Skin of body (tissue), 1 donor: ENCODE measurements at regions not wholly inside any gene's neighbourhood (a gene's known extent, or its start where the extent isn't known, plus 50 kb on each side); places are given as distances from the start of the nearest gene placed in this dataset.

Experiments used
- DNase-seq: peaks from one replicate; lab custom pipeline; 2025; lab: John Stamatoyannopoulos, UW

DNA sequence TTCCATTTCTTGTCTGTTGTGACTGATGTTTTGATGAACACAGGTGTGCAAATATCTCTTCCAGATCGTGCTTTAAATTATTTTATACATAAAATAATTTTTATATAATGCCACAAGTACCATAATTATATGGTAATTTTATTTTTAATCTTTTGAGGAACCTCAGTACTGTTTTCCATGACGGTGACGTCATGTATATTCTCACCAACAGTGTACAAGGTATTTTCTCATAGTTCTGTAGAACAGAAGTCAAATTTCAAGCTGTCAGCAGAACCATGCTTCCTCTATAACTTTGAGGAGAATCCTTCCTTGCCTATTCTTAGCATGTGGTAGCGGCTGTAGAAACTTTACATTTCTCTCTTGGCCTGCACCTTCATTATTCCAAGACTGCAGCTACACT lies 349.4 kb upstream of the GYPC start:
- no peak for DNase-seq

DNA sequence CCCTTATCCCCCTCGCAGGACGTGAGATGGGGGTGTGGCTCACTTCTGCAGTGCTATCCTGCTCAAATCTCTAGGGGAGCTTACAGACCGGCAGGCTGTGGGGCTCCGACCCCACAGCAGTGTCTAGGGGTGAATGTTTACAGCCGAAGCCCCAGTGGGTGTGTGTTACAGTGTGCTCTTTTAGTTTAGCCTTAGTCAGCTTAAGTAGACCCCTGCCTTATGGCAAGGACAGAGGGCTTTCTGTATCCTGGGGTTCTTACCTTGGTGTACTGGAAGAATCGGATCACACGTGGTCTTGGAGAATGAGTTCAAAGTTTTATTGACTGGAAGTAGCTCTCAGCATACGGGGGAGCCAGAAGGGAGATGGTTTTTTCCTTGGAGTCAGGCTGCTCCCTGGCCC lies 348.2 kb upstream of the GYPC start:
- DNase-seq, result no peak

DNA sequence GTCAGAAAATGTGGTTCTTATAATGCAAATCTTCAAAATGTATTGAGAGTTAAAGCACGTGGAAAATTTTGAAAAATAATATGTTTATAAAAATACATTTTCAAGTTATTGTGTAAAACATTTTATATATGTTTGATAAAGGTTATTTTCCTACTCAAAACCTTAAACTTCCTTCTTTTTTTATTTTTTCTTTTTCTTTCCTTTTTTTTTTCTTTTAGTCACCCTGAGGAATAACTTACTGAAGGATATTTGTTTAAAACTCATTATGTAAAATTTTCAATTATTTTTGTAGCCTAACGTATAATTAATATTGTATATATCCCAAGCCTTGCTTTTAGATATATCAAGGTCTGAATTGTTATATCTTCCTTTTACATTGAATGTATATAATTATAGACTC lies 346.8 kb upstream of the GYPC start:
- no peak for DNase-seq

DNA sequence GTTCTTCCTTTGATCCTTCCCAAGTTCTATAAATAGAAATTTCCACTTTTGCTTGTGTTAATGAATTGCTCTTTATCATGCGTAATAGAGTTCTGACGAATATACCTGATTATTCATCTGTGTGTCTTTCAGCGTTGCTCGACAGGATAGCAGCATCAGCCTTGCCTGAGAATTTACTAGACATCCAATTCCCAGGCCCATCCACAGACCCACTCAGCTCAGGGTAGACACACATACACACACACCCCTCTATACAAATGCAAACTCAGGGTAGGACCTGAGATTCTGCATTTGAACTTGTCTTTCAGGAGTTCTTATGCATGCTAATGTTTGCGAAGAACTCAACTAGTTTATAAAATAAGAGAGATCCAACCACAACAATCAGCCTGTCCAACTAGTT lies 343.4 kb upstream of the GYPC start:
- DNase-seq, result no peak

DNA sequence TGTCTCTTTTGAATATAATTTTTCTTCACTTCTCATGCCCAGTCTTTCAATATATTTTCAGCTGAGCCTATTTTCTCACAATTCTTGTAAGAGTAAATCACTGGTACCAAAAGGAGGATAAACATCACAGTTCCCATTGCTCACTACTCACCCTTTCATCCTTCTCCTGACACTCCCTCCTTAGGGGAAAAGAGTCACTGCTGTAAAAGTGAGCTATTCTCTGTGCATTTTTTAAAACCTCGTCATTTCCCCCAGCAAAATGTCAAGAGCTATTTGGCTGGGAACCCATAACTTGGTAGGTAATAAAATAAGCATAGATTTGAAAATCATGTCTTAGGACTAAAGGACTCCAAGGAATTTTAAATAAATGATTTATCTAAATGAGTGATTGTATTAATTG lies 340.1 kb upstream of the GYPC start:
- no peak for DNase-seq

DNA sequence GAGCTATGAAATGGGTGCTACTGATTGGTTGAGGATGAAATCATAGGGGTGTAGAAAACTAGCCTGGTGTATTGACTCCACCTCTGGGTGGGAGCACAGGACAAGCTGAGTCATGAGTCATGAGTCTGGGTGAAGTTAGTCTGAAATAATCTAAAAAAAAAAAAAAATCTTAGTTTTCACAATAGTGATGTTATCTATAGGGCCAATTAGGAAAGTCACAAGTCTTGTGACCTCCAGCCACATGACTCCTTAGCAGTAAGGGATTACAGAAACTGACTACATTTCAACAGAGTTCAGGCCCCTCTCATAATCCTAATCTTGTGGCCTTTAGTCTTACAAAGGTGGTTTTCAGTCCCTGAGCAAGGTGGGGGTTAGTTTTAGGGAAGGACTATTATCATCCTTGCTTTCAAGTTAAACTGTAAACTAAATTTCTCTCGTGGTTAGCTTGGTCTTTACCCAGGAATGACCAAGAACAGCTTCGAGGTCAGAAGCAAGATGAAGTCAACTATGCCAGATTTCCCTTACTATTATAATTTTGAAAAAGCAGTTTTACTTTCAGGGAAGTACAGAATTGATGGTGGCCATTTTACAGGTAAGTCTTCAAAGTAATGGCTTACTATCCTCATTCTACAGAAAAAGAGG lies 338.0 kb upstream of the GYPC start:
- no peak for DNase-seq

DNA sequence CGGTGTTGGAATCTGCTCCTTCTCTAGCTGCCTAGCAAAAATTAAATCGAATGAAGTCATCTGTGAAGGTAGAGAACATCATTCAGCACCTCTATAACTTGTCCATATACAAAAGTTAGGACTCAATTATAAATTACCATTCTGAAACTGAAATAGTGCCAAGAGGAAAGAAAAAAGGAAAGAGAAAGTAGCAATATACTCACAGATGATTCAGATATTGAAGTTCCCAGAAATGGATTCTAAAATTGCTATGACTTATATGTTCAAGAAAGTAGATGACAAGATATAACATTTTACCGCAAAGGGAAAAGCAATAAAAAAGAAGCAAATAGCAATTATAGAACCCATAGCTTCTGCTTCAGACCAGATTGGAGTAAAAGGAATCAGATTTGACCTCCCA lies 333.6 kb upstream of the GYPC start:
- DNase-seq, result no peak

DNA sequence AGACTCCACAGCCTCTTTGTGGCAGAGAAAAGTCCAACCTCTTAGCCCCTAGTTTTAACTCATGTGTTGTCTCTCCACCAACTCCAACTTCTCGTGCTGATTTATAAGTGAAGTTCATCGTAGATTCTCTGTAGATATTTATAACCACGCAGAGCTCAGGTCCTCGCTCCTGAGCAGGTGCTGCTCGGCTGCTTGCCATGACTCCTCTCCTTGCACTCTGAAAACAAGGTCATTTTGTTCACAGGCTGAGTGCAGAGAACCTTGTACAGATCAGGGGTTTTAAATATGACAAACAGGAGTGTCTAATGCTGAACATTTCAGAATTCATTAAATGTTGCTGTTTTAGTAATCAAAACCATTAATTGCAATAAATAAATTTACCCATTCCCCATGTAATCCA lies 330.8 kb upstream of the GYPC start:
- no peak for DNase-seq

DNA sequence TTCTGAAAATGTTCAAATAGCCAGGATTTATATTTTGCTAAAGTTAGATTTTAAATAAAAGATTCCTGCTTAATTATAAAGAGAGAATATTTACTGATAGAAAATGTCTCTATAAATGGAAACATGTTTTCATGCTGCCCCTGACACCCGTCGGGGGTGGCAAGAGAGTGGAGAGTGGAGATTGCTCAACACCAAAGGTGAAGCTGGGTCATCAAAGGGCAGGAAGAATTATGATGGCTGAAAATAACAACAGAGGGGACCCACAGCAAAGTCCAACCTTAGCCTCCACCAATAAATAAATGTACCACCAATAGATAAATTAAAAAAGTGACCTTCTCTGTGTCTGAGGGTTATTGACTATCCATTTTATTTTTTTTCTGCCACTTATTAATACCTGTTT lies 326.8 kb upstream of the GYPC start:
- DNase-seq, result no peak

DNA sequence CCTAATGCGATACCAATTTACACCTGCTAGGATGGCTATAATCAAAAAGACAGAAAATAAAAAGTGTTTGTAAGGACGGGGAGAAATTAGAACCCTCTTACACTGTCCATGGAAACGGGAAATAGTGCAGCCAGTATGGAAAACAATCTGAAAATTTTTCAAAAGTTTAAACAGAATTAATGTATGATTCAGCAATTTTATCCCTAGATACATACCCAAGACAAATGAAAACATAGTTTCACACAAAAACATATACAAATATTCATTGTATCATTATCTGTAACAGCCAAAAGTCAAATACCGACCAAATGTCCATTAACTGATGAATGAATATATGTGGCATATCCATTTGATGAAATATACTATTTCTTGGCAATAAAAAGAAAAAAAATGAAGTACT lies 313.5 kb upstream of the GYPC start:
- no peak for DNase-seq

DNA sequence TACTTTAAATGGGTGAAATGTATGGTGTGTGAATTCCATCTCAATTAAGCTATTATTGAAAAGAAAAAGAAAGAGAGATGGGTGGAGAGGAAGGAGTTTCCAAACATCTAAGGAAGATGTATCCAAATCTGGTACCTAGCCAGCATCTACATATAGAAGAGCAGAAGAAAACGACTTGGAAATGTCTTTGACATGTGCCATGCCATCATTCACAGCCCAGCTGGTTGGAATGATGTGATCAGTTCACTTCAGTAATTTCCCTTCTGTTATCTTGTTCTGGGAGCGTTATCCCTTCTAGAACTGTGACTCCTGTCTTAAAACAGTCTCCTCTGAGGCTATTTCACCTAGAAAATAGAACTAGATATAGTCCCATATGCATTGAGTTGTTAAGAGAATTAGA lies 312.8 kb upstream of the GYPC start:
- no peak for DNase-seq

DNA sequence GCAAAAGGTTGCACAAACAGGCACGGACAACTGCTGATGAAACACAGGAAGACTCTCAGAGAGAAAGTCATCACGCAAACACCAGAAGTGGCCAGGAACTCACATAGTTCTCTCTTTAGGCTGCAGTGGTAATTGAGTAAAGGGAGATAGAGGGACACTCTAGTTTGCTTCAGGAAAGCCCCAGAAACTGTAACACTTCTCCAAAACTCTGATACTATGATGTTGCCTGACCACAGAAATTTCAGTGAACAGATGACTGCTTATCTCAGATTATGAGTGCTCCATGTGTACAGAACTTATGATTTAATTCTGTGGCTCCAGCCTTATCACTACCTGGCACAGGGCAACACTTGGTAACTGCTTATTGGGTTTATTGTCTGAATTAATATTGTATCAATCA lies 311.5 kb upstream of the GYPC start:
- no peak for DNase-seq

DNA sequence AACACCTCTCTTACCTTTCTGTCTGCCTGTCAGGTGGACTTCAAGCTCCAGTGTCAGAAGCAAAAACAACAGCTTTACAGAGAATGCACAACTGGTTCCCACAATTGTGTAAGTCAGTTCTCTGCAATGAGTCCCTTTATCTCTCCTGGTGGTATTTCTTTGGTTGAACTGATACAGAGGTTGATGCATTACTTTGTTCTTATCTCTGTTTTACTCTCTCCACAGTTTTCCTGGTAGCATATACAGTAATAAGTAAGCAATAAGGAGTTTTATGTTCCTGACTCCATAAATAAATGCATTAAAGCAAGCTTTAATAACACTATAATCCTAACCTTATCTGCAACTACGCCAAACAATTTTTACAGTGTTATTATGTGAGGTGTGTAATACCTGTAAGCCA lies 310.3 kb upstream of the GYPC start:
- DNase-seq, result no peak

DNA sequence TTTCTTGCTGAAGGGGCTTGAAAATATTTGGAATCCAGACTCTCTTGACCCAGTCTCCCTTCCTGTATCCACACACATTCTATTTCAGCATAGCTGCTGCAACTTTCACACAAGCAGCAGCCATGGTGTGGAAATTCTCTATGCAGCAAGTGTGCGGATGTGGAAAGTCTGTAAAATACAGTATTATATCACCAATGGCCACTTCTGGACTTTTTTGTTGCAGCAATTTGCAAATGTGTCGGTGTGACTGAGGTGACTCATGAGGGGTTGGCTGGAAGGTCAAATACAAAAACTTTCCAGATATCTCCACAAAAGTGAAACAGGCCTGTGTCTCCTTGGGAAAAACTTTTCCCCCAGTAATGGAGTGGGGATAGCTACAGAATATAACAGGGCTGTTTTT lies 299.3 kb upstream of the GYPC start:
- DNase-seq, result no peak

DNA sequence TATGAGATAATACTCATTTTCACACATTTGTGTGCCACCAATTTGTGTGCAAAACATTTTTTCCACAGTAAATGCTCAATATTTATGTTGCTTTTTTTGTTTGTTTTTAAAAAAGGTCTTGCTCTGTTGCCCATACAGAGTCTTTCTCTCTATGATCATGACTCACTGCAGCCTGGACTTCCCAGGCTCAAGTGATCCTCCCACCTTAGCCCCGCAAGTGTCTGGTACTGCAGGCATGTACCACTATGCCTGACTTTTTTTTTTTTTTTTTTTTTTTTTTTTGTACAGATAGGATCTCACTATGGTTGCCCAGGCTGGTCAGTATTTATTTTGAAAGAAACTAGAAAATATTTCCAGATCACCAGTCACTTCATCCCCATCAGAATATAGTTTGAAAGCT lies 297.8 kb upstream of the GYPC start:
- DNase-seq, result no peak

DNA sequence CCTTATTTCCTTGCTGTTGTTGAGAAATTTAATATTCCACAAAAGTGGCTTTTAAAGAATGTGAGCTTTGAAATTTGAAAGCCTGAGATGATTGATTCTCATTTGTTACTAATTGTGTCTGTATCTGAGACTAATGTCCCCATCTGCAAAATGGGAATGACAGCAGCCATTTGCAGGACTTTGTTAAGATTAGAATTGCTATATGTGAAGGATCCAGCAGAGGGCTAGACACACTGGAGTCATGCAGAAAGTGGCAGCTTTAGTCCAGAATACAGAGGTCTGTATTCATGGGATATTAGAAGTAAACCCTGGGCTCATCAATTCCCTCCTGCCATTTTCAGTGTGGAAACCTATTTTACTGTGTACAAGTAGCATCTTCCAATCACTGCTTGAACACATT lies 296.5 kb upstream of the GYPC start:
- DNase-seq, result no peak

DNA sequence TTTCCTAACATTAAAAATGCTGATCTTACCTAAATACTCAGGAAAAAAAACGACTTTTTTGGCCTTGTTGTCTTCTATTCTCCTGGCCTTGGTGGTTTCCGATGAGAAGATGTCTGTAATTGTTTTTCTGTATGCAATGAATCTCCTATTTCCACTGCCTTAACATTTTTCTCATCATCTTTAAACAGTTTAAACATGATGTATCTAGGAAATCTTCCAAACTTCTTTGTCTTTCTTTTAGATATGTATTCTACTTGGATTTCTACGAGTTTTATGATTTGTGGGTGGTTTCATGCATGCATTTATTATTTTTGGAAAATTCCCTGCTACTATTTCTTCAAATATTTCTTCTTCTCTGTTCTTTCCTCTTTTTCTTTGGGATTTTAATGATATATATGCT lies 288.6 kb upstream of the GYPC start:
- peak; percentile 23 for DNase-seq

DNA sequence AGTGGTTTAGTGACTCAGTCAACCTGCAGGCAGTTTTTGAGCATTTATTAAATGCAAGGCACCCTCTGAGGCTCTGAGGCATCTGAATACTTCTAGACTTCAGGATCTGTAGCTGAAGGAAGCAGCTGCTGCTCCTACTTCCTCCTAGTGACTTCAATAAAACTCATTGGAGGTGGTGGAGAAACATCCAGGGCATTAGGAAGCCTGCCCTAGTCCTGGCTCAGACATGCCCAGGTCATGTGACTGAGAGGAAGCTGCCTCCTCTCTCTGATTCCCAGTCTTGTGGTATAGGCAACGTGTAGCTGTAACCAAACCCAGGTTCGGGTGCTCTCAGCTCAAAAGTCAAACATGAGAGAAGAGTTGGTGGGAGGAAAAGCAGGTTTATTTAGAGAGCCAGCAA lies 287.2 kb upstream of the GYPC start:
- DNase-seq, result peak; percentile 2

DNA sequence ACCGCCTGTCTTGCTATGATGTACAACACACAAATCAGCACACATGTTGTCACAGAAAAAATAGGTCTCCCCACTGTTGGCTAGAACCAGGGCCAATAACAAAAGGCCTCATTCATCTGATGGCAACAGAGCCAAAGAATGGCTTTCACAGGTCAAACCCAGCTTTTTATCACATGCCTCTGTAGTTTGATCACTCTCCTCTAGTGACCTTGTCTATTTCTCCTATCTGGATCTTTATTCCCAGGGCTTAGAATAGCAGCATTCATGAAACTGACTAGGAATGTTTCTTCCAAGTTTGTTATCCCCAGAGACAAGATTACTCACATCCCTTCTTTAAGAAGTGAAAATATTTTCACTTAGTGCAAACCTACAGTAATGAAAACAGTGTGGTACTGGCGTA lies 285.8 kb upstream of the GYPC start:
- DNase-seq, result peak; percentile 69

DNA sequence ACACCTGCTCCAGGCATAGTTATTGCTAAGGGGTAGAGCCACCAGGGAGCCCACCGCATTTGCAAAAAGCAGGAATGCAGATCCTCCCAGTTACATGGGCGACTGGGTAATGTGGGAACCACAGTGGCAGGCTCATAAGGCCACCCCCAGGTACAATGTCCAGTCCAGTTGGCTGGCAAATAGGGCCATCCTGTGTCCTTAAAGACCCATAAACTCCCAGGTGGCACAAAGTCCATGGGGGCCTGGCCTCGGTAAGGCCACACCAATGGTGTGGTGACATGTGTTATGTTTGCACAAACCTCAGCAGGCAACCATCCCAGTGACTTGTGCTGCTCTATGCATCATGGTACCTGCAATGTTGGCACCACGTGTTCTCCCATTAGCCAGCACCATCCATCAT lies 283.6 kb upstream of the GYPC start:
- no peak for DNase-seq

DNA sequence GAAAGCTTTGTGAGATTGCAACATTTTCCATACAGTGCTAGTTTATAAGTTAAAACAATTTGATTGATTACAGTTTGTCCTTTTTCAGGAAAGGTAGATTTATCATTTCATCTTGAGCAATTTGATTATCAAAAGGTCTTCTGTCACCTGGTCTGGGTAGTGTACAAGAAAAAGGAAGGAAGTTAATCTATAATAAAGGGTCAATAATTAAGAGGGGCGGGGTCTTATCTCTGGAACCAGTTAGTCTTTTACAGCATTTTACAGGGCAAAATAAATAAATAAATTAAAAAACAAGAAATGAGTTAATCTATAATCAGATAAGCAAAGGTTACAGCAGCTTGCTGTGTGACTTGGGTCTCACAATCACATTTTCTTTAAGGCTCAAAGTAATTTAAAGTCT lies 277.8 kb upstream of the GYPC start:
- DNase-seq, result no peak

DNA sequence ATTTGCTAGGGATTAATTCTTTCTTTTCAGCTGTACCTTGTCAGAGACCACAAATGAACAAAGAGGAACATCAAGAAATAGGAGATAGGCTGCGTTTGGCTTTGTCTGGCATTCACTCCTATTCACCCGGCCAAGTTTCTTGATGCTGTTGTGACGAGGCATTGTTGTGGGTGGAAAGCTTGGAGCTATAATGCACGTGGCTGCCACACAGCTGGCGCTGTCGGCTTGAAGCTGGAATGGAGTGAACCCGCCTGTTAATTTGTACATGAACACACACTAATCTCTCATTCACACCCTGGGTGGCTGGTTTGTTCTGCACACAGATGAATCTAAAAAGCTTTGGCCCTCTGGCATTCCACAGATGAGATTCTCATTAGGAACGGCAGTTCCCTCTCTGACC lies 274.9 kb upstream of the GYPC start:
- no peak for DNase-seq

DNA sequence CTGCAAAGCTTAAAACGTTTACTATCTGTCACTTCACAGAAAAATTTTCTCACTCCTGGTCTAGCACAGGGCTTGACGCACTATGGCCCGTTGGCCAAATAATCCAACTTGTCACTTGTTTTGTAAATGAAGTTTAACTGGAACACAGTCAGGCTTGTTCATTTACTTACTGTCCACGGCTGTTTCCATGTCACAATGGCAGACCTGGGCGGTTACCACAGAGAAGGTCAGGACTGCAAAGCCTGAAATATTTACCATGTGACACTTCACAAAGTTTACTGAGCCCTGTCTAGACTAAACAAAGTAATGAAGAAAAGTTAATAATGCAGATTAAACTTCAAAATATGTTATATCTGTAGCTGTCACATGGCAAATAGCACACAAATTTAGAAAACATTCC lies 273.0 kb upstream of the GYPC start:
- DNase-seq, result no peak

DNA sequence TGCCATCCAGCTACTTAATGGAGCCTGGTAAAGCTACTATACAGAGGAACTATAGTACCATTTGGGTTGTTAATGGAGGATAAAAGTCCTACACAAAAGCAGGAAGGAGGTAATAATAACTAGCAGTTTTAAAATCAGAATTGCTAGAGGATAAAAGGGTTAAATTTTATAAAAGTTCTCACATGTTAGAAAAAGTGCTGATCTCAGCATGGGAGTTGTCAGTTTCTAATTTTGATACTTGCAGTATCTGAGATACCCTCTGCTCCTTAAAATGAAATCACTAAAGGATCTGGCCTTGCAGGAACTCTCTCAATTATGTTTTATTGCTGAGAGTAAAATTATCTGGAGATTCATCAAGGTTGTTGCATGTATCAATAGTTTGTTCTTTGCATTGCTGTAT lies 272.2 kb upstream of the GYPC start:
- DNase-seq, result no peak
